Stimulated activated CD4-positive, alpha-beta T cell treated with anti-CD3 and anti-CD28 coated beads, Interleukin-15, amount 100 ng/mL, for 24 hours (primary cell): ENCODE measurements at regions not wholly inside any gene's neighbourhood (a gene's known extent, or its start where the extent isn't known, plus 50 kb on each side); places are given as distances from the start of the nearest gene placed in this dataset.
"Not testable (repeated sequence)": the region's sequence is repeated elsewhere in the genome, so short reads cannot be mapped to it uniquely, and the experiment has no call there.

Source experiments
- DNase-seq: peaks from one replicate; pipeline ENCODE4 v3.0.0-alpha.2; 2020

DNA sequence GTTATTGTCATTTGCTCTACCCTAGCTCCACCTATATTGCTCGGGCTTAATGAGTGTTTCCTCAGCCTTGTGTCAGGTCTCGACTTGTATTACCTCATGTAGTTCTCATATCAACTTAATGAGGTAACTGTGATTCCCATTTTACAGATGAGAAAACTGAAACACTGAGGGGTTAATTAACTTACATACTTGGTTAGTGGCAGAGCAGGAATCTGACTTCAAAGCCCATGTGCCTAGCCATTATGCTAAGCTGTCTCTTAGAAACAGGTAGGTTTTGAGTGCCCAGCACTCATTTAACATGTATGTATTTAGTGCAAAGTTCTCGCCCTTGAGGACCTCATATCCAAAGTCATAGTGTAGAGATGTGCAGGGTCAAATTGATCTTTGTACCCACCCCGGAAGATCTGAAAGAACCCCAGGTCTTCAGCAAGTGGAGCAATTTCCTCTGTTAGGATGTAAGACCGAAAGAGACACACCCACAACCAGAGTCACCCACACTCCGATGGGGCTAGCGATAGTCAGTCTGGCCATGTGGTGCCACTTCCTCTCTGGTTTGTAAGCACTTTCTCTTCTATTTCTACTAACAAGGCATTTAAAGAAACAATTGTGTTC lies 121.0 kb upstream of the SLC39A10 start:
- peak; percentile 81 for DNase-seq

DNA sequence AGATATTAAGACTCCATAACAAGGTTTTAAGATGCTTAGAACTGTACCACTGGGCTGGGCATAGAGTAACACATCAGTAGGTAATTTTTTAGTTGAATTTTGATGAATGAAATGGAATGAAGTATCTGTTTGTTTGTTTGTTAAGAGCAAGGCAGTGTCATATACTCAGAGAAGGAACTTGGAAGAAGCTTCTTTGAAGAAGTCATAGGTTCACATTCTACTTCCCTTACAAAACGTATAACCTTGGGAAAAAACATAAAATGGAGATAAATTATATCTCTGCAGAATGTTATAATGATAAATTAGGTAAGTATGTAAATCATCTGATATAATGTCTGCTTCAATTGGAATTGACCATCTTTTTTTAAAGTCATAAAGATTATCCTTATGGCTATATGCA lies 122.1 kb upstream of the SLC39A10 start:
- no peak for DNase-seq

DNA sequence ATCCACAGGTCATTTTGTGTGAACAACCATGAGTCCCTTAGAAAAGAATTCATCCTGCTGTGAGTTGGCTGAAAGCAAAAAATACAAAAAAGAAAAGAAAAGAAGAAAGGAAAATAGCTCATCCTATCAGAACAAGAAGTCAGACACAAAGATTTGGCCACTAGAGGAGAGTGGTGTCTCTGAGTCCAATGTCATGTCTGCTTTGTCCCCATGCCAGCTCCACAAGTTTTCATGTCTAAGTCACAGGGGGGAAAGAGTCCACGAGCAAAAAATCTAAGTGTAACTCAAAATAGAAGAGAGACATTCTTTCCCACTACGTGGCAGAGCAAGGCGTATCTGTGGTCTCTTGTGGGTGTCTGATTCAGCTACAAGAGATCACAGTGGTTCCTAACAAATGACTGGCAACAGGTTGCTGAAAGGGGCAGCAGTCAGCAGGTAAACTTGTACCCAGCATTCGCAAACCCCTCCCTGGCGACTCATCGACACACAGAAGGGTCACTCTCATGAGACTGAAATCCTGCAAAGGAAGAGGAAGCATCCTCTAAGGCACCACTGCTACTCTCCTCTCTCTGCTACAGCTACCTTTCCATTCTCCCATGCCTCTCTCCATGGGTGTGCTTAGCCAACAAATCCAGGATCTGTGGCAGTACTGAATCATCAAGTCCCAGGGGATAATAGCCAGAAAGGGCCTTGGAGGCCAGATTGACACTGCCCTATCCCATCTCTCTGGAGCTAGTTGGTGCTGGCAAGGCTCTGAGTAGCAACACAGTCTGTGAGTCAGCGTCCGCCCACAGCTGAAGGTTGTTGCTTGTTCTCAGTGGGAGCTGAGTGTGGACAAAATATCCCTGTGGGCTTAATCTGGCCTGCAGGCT lies 123.0 kb upstream of the SLC39A10 start:
- peak; percentile 84 for DNase-seq

DNA sequence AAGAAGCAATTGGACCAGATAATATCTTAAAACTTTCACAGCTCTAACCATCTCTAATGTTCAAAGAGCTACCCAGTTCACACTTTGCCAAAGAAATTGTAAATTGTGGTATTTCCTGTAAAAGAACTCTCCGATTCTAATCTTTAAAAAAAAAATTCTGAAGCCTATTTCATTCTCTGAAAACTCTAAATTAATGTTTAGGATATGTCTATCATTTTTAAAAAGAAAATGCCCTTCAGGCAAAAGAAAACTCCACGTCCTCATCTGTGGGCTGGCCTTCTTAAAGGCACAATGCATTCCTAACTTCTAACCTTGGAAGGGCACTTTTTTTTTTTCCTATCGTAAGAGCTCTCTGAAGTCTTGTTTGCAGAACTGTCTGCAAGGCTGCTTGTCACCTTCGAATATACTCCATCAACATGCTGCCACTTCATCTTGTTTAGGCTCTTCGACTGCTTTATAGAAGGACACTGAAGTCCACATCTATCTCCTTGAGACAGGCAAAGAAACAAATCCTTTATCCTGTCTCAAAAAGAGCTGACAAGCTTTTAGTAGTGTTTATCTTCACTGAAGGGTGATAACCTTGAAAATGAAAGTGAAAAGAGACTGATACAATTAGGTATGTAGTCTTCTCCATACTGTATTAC lies 124.3 kb upstream of the SLC39A10 start:
- DNase-seq: no peak

DNA sequence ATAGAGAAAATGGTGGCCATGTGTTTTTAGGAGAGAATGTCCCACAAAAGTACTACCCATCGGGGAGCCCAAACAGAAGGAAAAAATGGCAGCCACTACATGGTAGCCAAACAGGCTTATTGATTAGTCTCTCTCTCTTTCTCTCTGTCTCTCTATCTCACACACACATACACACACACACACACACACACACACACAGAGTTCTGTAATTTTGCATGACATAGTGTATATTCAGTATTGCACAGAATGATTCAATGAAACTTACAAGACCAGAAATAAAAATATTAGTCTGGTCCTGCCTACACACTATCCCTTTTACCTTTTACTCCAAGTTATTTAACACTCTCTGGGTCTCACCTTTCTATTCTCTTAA lies 124.8 kb upstream of the SLC39A10 start:
- no peak for DNase-seq

DNA sequence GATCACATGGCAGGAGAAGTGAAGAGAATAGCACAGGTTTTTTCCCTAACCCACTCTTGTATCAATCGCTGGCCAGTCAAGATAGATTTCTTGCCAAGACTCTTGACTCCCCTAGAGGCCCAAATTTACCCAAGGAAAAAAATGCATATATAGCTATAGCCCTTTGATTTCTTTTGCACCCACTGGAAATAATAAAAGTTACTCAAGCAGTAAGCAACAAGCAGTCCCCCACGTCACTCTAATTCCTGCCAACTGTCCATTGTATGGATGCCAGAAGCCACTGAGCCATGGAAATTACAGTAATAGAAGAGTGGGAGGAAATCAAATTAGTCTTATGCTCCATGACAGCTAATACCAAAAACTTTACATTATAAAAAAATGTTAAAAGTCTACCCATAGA lies 125.3 kb upstream of the SLC39A10 start:
- DNase-seq: no peak

DNA sequence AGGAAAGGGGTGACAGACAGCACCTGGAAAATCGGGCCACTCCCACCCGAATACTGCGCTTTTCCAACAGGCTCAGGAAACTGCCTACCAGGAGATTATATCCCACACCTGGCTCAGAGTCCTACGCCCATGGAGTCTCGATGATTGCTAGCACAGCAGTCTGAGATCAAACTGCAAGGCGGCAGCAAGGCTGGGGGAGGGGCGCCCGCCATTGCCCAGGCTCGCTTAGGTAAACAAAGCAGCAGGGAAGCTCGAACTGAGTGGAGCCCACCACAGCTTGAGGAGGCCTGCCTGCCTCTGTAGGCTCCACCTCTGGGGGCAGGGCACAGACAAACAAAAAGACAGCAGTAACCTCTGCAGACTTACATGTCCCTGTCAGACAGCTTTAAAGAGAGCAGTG lies 133.8 kb upstream of the SLC39A10 start:
- not testable (repeated sequence) for DNase-seq

DNA sequence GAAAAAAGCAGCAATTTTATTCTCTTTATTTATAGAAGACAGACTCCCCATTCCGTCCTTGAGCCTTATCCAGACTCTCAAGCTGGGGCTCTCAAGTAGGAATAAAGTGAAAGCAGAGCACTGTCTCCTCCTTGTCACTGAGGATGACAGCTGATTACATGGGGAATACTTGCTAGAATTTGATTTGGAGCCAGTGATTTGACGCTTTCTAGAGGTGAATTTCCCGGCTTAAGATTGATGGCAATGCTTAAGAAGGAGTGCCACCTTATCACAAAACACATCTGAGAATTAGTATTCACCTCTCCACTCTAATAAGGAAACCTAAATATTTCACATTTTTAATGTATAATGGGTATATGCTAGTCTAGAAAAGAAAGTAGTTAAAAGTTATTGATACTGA lies 135.4 kb upstream of the SLC39A10 start:
- no peak for DNase-seq

DNA sequence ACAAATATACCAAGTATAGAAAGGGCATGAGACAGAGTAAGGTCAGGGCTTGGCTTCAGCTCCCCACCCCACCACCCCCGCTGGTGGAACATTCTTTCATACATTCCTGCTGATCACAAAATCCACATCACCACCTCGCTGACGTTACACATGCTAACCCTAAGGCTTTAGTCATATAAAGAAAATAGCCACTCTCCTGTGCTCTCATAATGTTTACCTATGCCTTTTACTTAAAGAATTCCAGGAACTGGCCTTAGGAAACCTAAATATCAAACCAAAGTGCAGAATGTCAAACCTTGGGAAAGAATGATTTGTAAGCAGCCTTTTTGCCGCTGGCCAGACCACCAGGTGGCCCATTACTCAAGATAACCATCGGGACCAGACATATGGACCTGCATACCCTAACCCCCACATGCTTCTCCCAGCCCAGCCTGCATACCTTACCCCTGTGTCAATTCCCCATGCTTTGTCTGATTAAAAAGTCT lies 136.3 kb upstream of the SLC39A10 start:
- no peak for DNase-seq

DNA sequence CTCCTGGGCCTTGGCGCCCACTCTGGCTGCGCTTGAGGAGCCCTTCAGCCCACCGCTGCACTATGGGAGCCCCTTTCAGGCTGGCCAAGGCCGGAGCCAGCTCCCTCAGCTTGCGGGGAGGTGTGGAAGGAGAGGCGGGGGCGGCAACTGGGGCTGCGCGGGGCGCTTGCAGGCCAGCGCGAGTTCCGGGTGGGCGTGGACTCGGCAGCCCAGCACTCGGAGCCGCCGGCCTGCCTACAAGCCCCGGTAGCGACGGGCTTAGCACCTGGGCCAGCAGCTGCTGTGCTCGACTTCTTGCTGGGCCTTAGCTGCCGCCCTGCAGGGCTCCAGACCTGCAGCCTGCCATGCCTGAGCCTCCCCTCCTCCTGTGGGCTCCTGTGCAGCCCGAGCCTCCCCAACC lies 141.5 kb upstream of the SLC39A10 start:
- DNase-seq: no peak

DNA sequence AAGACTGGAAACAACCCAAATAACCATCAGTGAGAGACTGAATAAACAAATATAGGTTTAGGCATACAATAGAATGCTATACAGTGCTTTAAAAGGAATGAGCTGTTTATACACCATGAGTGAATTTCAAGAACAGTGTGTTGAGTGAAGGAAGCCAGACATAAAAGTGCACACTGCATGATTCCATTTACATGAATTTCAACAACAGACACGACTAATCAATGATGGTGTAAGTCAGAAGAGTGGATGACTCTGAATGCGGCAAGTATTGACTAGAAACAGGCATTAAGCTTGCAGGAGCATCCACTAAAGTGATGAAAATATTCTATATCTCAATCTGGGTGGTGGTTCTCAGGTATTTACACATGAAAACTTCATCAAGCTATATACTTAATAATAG lies 142.7 kb upstream of the SLC39A10 start:
- no peak for DNase-seq

DNA sequence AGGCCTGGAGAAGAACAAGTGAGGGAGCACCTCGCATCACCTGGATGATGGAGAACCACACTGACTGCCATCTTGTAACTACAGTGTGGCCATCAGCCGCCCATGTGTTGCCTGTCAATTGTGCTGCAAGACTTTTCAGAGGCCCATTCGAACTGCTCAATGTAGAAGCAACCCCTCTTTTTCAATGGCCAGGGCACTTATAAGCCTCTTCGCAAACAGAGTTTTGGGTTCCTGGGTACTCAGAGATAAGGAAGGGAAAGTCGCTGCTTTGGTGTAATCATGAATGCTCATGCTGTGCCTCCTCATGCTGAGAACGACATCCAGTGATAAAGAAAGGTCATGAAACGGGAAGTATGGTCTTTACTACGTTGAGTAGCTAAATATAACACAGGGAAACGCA lies 143.9 kb upstream of the SLC39A10 start:
- no peak for DNase-seq

DNA sequence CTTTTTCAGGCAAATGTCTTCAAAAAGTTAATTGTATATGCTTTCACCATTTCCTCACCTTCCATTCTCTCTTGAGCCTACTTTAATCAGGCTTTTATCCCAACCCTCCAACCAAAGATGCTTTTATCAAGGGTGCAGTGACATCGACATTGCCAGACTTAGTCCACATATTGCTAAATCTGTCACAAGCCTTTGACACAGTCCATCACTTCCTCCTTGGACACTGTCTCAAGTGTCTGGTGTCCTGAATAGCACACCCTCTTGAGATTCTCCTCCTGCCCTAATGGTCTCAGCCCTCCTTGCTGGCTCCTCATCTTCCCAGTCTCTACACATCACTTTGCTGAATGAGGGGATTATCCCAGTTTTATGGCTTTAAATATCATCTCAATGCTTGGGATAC lies 147.5 kb upstream of the SLC39A10 start:
- no peak for DNase-seq

DNA sequence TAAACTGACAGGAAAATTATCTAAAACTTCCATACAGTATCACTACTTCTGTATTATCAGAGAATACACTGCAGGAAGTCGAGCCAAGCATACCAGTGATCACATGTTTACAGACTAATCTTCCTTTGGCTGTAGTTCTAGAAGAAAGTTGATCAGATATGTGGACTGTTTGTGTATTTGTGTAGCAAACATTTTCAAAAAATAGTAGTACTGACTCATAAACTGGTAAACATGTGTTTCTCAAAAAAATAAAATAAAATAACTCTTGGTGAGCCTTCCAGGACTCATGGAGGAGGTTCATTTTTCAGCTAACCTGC lies 148.9 kb upstream of the SLC39A10 start:
- no peak for DNase-seq

DNA sequence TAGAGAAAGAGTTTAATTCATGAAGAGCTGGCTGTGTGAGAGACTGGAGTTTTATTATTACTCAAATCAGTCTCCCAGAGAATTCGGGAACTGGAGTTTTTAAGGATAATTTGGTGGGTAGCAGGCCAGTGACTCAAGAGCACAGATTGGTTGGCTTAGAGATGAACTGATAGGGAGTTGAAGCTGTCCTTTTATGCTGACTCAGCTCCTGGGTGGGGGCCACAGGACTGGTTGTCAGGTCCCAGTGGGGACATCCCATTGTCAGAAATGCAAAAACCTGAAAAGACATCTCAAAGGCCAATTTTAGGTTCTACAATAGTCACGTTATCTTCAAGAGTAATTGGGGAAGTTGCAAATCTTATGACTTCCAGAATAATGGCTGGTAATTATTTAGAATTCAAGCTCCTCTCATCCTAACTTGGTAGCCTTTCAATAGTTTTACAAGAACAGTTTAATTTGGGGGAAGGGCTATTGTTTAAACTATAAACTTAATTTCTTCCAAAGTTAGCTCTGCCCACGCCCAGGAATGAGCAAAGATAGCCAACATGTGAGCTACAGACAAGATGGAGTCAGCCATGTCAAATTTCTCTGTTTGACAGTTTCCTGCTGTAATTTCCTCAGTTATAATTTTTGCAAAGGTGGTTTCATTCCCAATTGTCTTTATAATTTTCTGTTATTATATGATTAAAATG lies 149.4 kb upstream of the SLC39A10 start:
- no peak for DNase-seq

DNA sequence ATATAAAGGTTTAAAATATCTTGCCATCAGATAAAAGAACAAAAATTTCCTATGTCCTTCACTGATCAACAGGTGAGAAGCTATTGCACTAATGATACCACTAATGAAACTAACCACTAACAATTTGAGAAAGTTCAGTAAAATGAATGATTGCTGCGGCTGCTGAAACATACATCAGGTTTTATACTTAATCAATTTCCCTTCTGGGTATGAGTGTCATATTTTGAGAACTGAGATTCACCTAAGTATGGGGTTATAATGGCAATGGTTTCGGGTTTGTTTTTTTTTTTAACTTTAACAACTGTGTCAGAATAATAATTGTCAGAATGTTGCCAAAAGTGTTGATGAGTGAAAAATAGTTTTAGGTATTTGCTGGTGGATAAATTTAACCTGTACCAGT lies 151.3 kb upstream of the SLC39A10 start:
- DNase-seq: no peak

DNA sequence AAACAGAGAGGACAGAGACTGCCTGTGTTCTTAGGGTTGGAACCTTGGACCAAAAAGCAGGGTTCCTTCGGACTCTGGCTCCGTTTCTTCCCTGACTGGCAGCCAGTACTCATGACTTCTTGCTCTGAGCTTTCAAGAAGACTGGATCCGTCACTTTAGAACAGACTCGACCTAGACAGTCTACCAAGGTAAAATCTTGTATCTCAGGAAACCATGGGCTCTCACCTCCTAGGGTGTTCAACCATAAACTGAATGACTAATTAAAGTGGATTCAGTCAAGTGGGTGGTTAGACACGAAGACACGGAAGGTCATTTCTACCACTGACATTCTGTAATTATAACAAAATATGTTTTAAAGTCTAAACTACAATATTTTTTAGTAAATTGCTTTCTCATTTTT lies 153.8 kb upstream of the SLC39A10 start:
- DNase-seq: no peak

DNA sequence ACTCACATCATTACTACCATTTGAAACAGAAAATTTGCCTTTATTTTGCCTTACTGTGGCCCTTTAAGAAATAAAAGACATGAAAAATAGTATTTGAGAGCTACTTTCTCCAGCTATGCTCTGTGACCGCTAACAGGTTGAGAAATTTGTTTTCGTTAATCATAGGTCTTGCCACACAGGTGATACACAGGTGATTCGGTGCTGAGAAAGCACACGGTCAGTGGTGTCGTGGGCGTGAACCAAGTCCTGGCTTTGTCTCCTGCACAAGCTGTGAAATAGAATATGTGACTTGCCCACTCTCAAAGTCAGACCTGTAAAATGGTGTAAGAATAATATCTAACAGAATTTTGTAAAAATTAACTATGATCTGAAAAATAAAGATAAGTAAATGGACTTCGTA lies 155.3 kb upstream of the SLC39A10 start:
- no peak for DNase-seq

DNA sequence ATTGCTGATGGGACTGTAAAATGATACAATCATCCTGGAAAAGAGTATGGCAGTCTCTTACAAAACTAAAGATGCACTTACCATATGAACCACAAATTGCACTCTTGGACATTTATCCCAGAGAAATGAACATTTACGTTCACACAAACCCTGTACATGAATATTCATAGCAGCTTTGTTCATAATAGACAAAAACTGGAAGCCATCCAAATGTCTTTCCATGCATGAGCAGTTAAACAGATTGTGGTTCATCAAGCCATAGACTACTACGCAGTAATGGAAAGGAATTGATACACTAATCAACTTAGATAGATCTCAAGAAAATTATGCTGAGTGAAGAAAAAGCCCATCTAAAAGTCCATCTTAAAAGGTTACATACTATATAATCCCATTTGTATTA lies 156.1 kb upstream of the SLC39A10 start:
- no peak for DNase-seq

DNA sequence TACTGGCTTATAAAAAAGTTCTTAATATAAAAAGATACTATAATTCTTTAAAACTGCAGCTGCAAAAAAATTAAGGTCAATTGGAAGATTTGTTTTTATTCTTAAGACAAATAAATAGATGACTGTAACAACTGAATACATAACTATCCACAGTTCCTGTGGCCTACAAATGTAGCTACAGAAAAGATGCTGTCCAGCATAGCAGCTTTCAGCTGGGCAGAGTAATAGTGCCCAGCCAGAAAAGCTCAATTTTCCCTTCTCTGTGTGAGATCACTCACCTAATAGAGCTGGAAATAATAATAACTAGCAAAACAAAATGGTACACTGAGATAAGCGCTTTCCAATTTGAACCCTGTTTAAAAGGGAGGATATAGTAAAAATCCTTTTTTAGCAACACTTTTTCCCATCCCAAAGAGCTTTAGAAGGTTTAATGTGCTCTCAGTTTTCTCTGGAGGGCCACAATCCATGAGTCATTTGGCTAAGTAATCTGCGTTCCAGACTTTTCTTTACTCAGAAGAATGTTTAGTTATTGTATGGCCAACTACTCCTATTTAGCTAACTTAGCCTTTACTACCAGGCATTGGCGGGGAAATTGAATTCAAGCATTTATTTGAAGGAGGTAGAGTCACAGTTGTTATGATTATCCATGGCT lies 158.1 kb upstream of the SLC39A10 start:
- DNase-seq: no peak

DNA sequence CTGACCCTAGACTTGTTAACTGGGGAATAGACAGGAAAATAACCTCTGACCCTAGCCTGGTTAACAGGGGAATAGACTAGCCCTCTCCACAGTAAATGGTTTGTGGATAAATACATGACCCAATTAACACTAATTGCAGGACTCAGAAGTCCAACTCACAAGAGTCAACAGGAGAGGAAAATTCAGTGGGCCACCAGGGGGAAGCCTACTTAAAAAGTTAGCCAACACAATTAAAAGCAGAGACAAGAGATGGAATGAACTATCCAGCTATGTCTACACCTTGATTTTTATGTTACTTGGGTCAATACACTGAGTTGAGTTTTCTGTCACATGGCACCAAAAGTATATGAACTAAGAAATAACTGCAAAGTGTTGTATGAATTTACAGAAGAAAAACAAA lies 158.8 kb upstream of the SLC39A10 start:
- peak; percentile 55 for DNase-seq

DNA sequence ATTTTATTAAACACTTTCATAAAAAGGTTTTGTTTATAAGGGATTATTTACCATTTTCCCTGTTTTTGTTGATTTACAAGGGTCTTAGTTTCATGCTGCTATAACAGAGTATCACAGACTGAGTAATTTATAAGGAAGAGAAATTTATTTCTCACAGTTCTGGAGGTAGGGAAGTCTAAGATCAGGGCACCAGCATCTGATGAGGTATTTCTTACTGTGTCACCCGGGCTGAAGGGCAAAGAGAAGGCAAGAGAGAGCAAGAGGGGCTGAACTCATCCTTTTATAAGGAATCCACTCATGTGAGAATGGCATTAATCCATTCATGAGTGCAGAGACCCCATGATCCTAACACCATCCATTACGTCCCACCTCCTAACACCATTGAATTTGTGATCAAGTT lies 160.0 kb upstream of the SLC39A10 start:
- no peak for DNase-seq

DNA sequence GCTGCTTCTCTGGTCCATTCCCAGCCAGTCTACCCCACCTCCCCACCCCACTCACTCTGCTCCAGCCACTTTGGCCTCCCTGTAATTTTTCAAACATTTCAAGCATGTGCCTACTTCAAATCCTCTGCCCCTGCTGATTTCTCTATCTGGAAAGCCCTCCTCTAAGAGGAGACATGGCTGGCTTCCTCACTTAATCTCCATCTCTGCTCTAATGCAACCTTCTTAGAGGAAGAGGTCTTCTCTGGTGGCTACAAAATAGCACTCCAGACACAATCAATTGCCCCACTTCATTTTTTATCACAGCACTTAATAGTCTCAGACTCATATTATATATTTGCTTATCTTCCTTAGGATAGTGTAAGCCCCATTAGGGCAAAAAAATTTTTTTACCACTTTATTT lies 161.1 kb upstream of the SLC39A10 start:
- DNase-seq: no peak
